ENCODE measurements at regions not wholly inside any gene's neighbourhood (a gene's known extent, or its start where the extent isn't known, plus 50 kb on each side); places are given as distances from the start of the nearest gene placed in this dataset.

DNA sequence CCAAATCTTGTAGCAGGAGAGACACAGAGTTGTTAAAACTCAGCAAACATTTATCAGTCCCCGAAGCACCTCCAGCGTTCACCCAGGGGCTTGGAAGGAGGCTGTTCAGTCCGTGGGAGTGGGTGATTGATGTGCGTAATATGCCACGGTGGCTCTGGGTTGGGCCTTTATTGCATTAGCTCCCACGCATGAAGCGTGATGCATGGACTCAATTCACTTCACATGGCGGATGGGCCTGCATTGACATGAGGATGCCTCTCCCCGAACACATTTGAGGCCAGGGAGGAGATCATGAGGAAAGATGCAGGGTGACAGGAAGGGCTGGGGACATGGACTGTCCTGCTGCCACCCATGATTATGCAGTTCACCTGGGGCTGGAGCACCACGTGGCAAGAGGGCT is 126.5 kb downstream of the FAM43A start:
- Mint-ChIP-seq H3K4me3 (no peak overlapping the region), H3K4me1 (ENCODE audit: low read depth) (no peaks in the 10 kb centered on the region), H3K9me3 (no peaks in the 10 kb centered on the region), H3K27me3 (ENCODE audit: low read depth) (peaks cover 2% of the 10 kb centered on the region), H3K27ac (no peak overlapping the region), H3K36me3 (ENCODE audit: low read depth) (no peaks in the 10 kb centered on the region)
- intact Hi-C loops (cut with micrococcal nuclease), result no loop called here
- CTCF ChIA-PET, result no interaction called here
- DNase-seq, result no peak

DNA sequence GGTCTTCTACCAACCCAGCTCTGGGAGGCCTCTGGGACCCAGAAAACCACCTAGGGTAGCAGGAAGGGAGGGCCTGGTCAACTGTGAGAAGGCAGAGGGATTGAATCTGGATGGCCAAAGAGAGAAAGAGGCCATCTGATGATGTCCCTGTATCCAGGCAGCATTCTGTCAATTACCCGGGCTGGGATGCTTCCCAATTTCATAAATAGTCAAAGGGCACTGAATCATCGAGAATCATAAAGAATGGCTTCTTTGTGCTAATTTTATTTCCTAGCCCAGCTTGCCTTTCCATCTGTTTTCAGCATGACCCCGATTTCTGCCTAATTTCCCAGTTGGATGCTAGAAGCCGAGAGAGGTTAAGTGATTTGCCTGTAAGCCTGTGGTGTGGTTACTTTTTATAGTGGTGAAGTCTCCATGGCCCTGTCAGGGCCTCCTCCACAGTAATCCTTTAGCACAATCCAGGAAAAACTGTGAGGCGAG is 129.2 kb downstream of the FAM43A start:
- H3K4me3 Mint-ChIP-seq, result no peak overlapping the region
- no peaks in the 10 kb centered on the region for H3K9me3 Mint-ChIP-seq
- H3K36me3 Mint-ChIP-seq (ENCODE audit: low read depth), result no peaks in the 10 kb centered on the region
- DNase-seq, result no peak
- no peaks in the 10 kb centered on the region for H3K4me1 Mint-ChIP-seq (ENCODE audit: low read depth)
- CTCF ChIA-PET, result interaction anchor here (0.6 kb wide), 1 partner anchor 21 kb away, joined by 4 read pairs; no protein-coding TSS in a partner anchor
- no peaks in the 10 kb centered on the region for H3K27me3 Mint-ChIP-seq (ENCODE audit: low read depth)
- no peak overlapping the region for H3K27ac Mint-ChIP-seq
- intact Hi-C loops (cut with micrococcal nuclease), result no loop called here

DNA sequence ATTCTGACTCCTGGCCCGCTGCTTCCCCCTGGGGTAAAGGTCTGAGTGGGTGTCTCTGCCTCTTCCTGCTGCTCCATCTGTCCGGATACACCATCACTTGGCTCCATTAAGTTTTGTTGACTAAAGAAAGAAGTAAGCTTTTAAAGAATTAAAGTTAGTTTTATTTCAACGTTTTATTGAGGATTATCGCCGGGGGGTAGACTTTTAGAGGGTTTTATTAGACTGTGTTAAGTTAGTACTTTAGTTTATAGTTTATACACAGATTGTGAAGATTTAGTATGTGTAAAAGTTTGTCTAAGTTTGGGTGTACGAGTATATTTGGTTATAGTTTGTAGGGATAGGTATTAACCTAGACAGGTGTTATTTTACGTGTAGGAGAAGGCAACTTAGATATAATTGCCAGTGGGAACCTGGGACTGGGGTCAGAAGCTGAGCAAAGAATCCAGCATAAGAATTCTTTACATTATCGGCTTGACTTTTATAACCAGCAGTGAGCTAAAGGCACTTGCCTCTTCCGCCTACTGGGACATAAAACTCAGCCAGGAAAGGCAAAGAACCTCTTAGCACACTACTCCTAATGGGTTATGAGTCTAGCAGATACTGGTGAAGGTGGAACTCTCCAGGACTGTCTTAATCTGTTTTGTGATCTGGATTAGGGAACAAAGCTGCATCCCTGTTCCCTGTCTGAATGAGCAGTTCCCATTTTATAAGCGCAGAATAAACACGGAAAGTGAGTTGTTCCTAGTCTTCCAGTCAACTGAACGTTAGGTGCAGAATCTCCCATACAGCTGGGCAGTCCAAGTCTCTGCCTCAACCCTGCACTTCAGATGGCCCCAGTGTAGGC is 131.3 kb downstream of the FAM43A start:
- no peak overlapping the region for H3K4me3 Mint-ChIP-seq
- H3K27me3 Mint-ChIP-seq (ENCODE audit: low read depth), result no peaks in the 10 kb centered on the region
- CTCF ChIA-PET, result interaction anchor here (0.6 kb wide), 1 partner anchor 436 kb away, joined by 4 read pairs; no protein-coding TSS in a partner anchor
- no peaks in the 10 kb centered on the region for H3K36me3 Mint-ChIP-seq (ENCODE audit: low read depth)
- DNase-seq, result no peak
- H3K4me1 Mint-ChIP-seq (ENCODE audit: low read depth), result no peaks in the 10 kb centered on the region
- H3K27ac Mint-ChIP-seq, result no peak overlapping the region
- intact Hi-C loops (cut with micrococcal nuclease), result no loop called here
- no peaks in the 10 kb centered on the region for H3K9me3 Mint-ChIP-seq

DNA sequence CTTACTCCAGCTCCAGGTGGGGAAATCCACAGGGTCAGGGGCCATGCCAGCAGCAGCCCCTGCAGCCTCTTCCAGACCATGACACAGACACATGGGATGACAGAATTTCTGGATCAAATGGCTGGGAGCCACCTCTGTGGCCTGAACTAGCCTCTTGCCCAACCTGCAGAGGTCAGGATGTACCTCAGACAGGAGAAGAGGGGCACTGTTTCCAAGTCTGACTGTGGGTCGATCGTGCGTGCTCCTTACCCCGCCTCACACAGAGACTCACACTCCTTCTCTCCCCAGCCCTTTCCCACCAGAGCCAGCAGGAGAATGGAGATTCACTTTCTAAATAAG is 131.9 kb downstream of the FAM43A start:
- Mint-ChIP-seq H3K4me3 (no peak overlapping the region), H3K4me1 (ENCODE audit: low read depth) (no peaks in the 10 kb centered on the region), H3K27ac (no peak overlapping the region), H3K9me3 (no peaks in the 10 kb centered on the region), H3K27me3 (ENCODE audit: low read depth) (no peaks in the 10 kb centered on the region), H3K36me3 (ENCODE audit: low read depth) (no peaks in the 10 kb centered on the region)
- DNase-seq, result no peak
- intact Hi-C loops (cut with micrococcal nuclease), result no loop called here
- CTCF ChIA-PET, result no interaction called here

DNA sequence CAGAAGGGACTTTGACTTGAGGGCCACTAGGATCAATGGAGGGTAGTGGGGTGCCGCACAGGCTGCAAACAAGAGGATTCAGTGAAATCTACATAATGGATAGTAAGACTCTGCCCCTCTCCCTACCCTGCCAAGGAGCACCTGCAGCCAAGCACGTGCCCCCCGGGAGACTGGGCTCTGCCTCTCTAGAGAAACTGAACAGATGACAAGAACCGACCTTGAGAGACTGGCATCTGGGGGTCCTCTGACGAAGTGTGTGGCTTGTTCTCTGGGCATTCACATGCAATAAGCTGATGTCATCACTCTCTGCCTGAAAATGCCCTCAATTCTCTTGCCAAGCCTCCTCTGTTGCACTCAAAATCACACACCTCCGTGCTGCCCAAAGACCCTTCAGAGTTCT is 132.3 kb downstream of the FAM43A start:
- H3K36me3 Mint-ChIP-seq (ENCODE audit: low read depth), result no peaks in the 10 kb centered on the region
- intact Hi-C loops (cut with micrococcal nuclease), result no loop called here
- CTCF ChIA-PET, result no interaction called here
- no peak overlapping the region for H3K4me3 Mint-ChIP-seq
- no peak overlapping the region for H3K27ac Mint-ChIP-seq
- no peak for DNase-seq
- no peaks in the 10 kb centered on the region for H3K4me1 Mint-ChIP-seq (ENCODE audit: low read depth)
- no peaks in the 10 kb centered on the region for H3K27me3 Mint-ChIP-seq (ENCODE audit: low read depth)
- H3K9me3 Mint-ChIP-seq, result no peaks in the 10 kb centered on the region

DNA sequence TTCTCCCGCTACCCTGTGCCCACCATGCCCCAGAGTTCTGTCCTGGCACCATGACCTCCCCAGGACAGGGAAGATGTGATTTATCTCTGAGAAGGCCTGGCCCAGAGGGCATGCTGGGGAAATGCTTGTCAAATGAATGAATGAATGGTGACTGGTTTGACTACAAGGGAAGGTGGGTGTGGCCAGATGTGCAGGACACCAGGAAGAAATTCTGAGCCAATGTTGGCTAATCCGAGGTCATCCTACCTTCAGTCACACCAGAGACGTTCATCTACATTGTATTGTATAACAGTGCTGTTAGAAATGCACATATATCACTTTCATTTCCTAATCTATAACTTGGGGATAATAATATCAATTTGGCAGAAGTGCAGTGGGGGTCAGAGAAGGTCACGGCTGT is 138.4 kb downstream of the FAM43A start:
- H3K36me3 Mint-ChIP-seq (ENCODE audit: low read depth), result no peaks in the 10 kb centered on the region
- H3K27me3 Mint-ChIP-seq (ENCODE audit: low read depth), result no peaks in the 10 kb centered on the region
- intact Hi-C loops (cut with micrococcal nuclease), result no loop called here
- no peaks in the 10 kb centered on the region for H3K4me1 Mint-ChIP-seq (ENCODE audit: low read depth)
- H3K4me3 Mint-ChIP-seq, result no peak overlapping the region
- H3K27ac Mint-ChIP-seq, result no peak overlapping the region
- no peak for DNase-seq
- H3K9me3 Mint-ChIP-seq, result no peaks in the 10 kb centered on the region
- CTCF ChIA-PET, result no interaction called here

DNA sequence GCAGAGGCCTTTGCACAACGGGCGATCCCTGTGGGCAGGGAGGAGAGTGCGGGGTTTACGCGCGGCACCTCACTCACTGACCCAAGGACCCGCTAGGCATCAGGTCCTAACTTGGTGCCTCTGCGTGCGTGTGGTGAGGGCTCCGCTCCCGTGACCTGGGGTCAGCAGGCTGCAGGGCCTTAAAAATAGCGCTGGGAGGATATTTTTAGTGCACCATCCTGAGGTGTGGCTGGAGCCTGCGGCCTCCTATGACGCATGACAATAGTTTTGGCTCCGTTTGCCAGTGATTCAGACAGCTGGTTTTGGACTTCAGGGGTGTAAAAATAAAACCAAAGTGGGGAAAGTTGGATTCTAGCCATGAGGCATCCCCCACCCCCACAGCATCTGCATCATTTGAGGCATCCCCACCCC is 139.0 kb downstream of the FAM43A start:
- no peaks in the 10 kb centered on the region for H3K4me1 Mint-ChIP-seq (ENCODE audit: low read depth)
- H3K27me3 Mint-ChIP-seq (ENCODE audit: low read depth), result no peaks in the 10 kb centered on the region
- H3K27ac Mint-ChIP-seq, result no peak overlapping the region
- H3K4me3 Mint-ChIP-seq, result no peak overlapping the region
- intact Hi-C loops (cut with micrococcal nuclease), result no loop called here
- H3K36me3 Mint-ChIP-seq (ENCODE audit: low read depth), result no peaks in the 10 kb centered on the region
- CTCF ChIA-PET, result no interaction called here
- no peaks in the 10 kb centered on the region for H3K9me3 Mint-ChIP-seq
- no peak for DNase-seq

DNA sequence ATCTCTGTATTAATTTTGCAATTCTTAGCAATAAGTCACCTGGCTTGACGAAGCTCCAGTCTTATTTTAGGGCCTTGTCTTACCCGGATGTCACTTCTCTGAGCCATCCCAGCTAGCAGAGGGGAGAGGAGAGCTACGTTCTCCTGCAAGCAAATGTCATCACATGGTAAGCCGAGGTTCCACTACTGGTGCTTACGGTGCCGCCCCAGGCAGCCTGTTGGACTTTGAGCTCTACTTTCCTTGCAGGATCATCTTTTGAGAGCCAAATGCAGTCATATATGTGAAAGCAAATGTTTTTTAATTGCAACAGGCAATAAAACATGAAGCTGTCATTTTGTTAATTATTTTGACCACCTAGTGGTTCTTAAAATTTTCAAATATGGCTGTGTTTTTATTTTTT is 140.9 kb downstream of the FAM43A start:
- CTCF ChIA-PET, result no interaction called here
- no peaks in the 10 kb centered on the region for H3K27me3 Mint-ChIP-seq (ENCODE audit: low read depth)
- no peaks in the 10 kb centered on the region for H3K36me3 Mint-ChIP-seq (ENCODE audit: low read depth)
- intact Hi-C loops (cut with micrococcal nuclease), result no loop called here
- no peaks in the 10 kb centered on the region for H3K9me3 Mint-ChIP-seq
- no peak overlapping the region for H3K4me3 Mint-ChIP-seq
- no peak overlapping the region for H3K27ac Mint-ChIP-seq
- no peak for DNase-seq
- no peaks in the 10 kb centered on the region for H3K4me1 Mint-ChIP-seq (ENCODE audit: low read depth)

DNA sequence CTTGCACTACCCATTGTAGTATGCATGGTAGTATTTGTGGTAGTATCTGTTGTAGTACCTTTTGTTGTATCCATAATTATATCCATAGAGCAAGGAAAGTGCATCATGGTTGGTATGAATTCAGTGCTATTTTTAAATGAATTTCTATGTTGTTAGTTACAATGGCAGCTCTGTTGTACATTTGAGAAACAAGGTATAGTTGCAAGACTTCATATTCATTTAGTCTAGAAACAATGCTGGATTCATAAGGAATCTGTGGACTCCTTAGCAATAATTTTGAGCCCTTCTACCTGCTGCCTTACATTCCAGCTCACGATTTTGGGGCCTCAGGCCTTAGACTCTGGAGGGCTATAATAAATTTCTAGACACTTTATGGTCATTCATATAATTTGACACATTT is 141.8 kb downstream of the FAM43A start:
- CTCF ChIA-PET, result no interaction called here
- no peak overlapping the region for H3K4me3 Mint-ChIP-seq
- no peaks in the 10 kb centered on the region for H3K27me3 Mint-ChIP-seq (ENCODE audit: low read depth)
- no peaks in the 10 kb centered on the region for H3K36me3 Mint-ChIP-seq (ENCODE audit: low read depth)
- no peaks in the 10 kb centered on the region for H3K9me3 Mint-ChIP-seq
- DNase-seq, result no peak
- H3K4me1 Mint-ChIP-seq (ENCODE audit: low read depth), result no peaks in the 10 kb centered on the region
- intact Hi-C loops (cut with micrococcal nuclease), result no loop called here
- H3K27ac Mint-ChIP-seq, result no peak overlapping the region

DNA sequence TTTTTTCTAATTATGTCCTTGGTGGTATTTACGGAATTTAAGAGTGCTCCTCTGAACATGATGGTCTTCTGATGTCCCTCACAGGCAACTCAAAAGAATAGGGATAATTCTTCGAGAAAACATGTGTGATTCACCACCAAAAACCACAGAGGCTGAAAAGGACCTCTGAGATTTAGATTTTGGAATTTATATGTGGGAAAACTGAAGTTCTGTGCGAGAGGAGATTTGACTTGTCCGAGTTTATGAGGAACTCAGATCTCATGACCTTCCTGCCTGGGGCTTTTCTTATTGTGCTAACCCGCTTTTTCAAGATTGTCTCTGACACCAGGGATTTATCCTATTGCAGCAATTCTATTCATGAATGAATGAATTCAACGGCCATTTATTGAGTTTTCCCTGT is 142.4 kb downstream of the FAM43A start:
- Mint-ChIP-seq H3K9me3 (no peaks in the 10 kb centered on the region), H3K27ac (no peak overlapping the region), H3K36me3 (ENCODE audit: low read depth) (no peaks in the 10 kb centered on the region), H3K4me1 (ENCODE audit: low read depth) (no peaks in the 10 kb centered on the region), H3K27me3 (ENCODE audit: low read depth) (no peaks in the 10 kb centered on the region), H3K4me3 (no peak overlapping the region)
- DNase-seq, result no peak
- CTCF ChIA-PET, result no interaction called here
- intact Hi-C loops (cut with micrococcal nuclease), result no loop called here

DNA sequence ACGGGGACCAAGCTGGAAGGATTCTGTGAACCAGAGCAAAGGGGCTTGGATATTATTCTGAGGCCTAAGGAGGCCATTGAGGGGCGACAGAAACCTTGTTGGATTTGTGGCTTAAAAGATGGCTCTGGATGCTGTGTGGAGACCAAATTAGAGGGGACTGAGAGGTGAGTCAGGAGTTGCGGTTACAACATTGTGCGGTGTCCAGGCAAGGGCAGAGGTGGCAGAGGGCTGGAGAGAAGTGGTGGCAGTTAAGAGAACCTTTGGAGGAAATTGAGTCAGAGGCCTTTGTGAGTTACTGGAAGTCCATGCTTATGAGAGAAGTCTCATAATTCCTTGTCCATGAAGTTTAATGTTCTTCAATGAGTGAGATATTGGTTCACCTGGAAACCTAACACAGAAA is 143.2 kb downstream of the FAM43A start:
- Mint-ChIP-seq H3K9me3 (no peaks in the 10 kb centered on the region), H3K4me3 (no peak overlapping the region), H3K36me3 (ENCODE audit: low read depth) (no peaks in the 10 kb centered on the region), H3K27ac (no peak overlapping the region), H3K27me3 (ENCODE audit: low read depth) (no peaks in the 10 kb centered on the region), H3K4me1 (ENCODE audit: low read depth) (no peaks in the 10 kb centered on the region)
- intact Hi-C loops (cut with micrococcal nuclease), result no loop called here
- DNase-seq, result no peak
- CTCF ChIA-PET, result no interaction called here

DNA sequence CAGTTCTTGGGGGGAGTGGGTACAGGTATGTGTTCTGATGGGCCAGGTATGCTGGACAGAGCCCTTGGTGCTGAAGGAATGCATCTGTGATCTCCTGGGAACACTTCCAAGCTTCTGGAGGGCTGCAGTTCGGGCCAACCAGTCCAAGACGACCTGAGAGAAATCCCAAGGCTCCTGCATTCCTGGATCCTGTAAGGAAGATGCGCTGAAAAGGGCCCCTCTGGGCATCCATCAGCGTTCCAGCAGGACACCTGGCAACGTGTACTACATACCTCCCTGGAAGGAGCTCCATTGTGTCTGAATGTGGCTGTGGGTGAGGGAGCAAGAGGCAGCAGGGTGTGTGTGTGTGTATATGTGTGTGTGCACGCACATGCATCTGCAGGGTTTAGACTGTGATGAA is 144.7 kb downstream of the FAM43A start:
- H3K27me3 Mint-ChIP-seq (ENCODE audit: low read depth), result no peaks in the 10 kb centered on the region

DNA sequence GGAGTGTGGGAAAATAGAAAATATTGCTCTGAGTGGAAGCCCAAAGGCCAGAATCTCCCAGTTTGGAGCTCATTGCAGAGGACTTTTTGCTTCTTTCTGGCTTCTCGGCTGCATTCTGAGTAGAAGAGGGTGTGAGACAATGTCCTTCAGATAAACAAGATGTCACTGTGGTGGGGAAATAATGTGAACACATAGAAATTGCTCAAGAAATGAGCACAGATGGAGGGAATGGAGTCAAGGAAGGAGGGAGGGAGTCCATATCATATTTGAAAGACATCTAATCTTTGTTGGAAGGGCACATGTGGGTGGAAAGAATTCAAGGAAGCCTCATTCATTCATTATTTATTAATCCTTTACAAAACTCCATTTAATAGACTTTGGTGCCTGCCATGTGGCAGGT is 145.3 kb downstream of the FAM43A start:
- Mint-ChIP-seq H3K4me1 (ENCODE audit: low read depth) (no peaks in the 10 kb centered on the region), H3K27me3 (ENCODE audit: low read depth) (no peaks in the 10 kb centered on the region), H3K4me3 (no peak overlapping the region), H3K36me3 (ENCODE audit: low read depth) (no peaks in the 10 kb centered on the region), H3K27ac (no peak overlapping the region), H3K9me3 (no peaks in the 10 kb centered on the region)
- intact Hi-C loops (cut with micrococcal nuclease), result no loop called here
- DNase-seq, result no peak
- CTCF ChIA-PET, result no interaction called here

More for the DNA sequence above, 144.7 kb downstream of the FAM43A start:
- no peak for DNase-seq
- H3K4me1 Mint-ChIP-seq (ENCODE audit: low read depth), result no peaks in the 10 kb centered on the region
- no peaks in the 10 kb centered on the region for H3K36me3 Mint-ChIP-seq (ENCODE audit: low read depth)
- no peak overlapping the region for H3K27ac Mint-ChIP-seq
- no peaks in the 10 kb centered on the region for H3K9me3 Mint-ChIP-seq
- no peak overlapping the region for H3K4me3 Mint-ChIP-seq
- intact Hi-C loops (cut with micrococcal nuclease), result no loop called here
- CTCF ChIA-PET, result no interaction called here
